ENCODE measurements at regions not wholly inside any gene's neighbourhood (a gene's known extent, or its start where the extent isn't known, plus 50 kb on each side); places are given as distances from the start of the nearest gene placed in this dataset.
A peak's percentile ranks its signal among the peaks of the same experiment; 100 is the strongest.

- DNase-seq (ENCODE audit: low read depth in 2 of 2) = no peak
These were observed 446.7 kb downstream of the PMP22 start for GRCh38 chr17:14818469-14818868.

GRCh38 chr17:14815079-14815478 is 450.0 kb downstream of the PMP22 start:
- no peak for DNase-seq (ENCODE audit: low read depth in 2 of 2)

GRCh38 chr17:14813649-14814370 is 451.3 kb downstream of the PMP22 start:
- peak; percentile 1 to 3 for DNase-seq (ENCODE audit: low read depth in 2 of 2)

- DNase-seq (ENCODE audit: low read depth in 2 of 2) = no peak
These were observed 456.7 kb downstream of the PMP22 start for GRCh38 chr17:14808425-14808824.

- DNase-seq (ENCODE audit: low read depth in 2 of 2) = no peak
These were observed 459.8 kb downstream of the PMP22 start for GRCh38 chr17:14805348-14805747.

- no peak for DNase-seq (ENCODE audit: low read depth in 2 of 2)
These were observed 461.3 kb downstream of the PMP22 start for GRCh38 chr17:14803826-14804225.

GRCh38 chr17:14797801-14798200 is 467.3 kb downstream of the PMP22 start:
- no peak for DNase-seq (ENCODE audit: low read depth in 2 of 2)

GRCh38 chr17:14797021-14797420 is 468.1 kb downstream of the PMP22 start:
- no peak for DNase-seq (ENCODE audit: low read depth in 2 of 2)

GRCh38 chr17:14794961-14795360 is 470.2 kb downstream of the PMP22 start:
- DNase-seq (ENCODE audit: low read depth in 2 of 2) = no peak

- no peak for DNase-seq (ENCODE audit: low read depth in 2 of 2)
These were observed 471.9 kb downstream of the PMP22 start for GRCh38 chr17:14793237-14793636.

- no peak for DNase-seq (ENCODE audit: low read depth in 2 of 2)
These were observed 472.4 kb downstream of the PMP22 start for GRCh38 chr17:14792746-14793145.

- no peak for DNase-seq (ENCODE audit: low read depth in 2 of 2)
These were observed 473.9 kb downstream of the PMP22 start for GRCh38 chr17:14791221-14791620.

GRCh38 chr17:14790521-14790920 is 474.6 kb downstream of the PMP22 start:
- no peak for DNase-seq (ENCODE audit: low read depth in 2 of 2)

- DNase-seq (ENCODE audit: low read depth in 2 of 2) = no peak
These were observed 480.0 kb downstream of the PMP22 start for GRCh38 chr17:14784997-14785696.

GRCh38 chr17:14781123-14781522 is 480.2 kb downstream of the HS3ST3B1 start:
- DNase-seq (ENCODE audit: low read depth in 2 of 2) = no peak

GRCh38 chr17:14780097-14780651 is 479.3 kb downstream of the HS3ST3B1 start:
- DNase-seq (ENCODE audit: low read depth in 2 of 2) = no peak

- DNase-seq (ENCODE audit: low read depth in 2 of 2) = no peak
These were observed 478.4 kb downstream of the HS3ST3B1 start for GRCh38 chr17:14779241-14779640.

- no peak for DNase-seq (ENCODE audit: low read depth in 2 of 2)
These were observed 476.4 kb downstream of the HS3ST3B1 start for GRCh38 chr17:14777291-14777690.

GRCh38 chr17:14776791-14777190 is 475.9 kb downstream of the HS3ST3B1 start:
- DNase-seq (ENCODE audit: low read depth in 2 of 2) = no peak

- no peak for DNase-seq (ENCODE audit: low read depth in 2 of 2)
These were observed 475.0 kb downstream of the HS3ST3B1 start for GRCh38 chr17:14775731-14776492.

- no peak for DNase-seq (ENCODE audit: low read depth in 2 of 2)
These were observed 473.9 kb downstream of the HS3ST3B1 start for GRCh38 chr17:14774774-14775173.

- no peak for DNase-seq (ENCODE audit: low read depth in 2 of 2)
These were observed 471.9 kb downstream of the HS3ST3B1 start for GRCh38 chr17:14772776-14773175.
